M059J (cell line): ENCODE measurements at regions not wholly inside any gene's neighbourhood (a gene's known extent, or its start where the extent isn't known, plus 50 kb on each side); places are given as distances from the start of the nearest gene placed in this dataset.
"Not testable (repeated sequence)": the region's sequence is repeated elsewhere in the genome, so short reads cannot be mapped to it uniquely, and the experiment has no call there.

Experiments used
- DNase-seq: peaks from one replicate; pipeline ENCODE4 v3.0.0-alpha.2; 2012; ENCODE audit warnings: low read depth

- DNase-seq = no peak
Measured at GRCh38 chr1:232715154-232715553, 85.2 kb upstream of the SIPA1L2 start.

DNA sequence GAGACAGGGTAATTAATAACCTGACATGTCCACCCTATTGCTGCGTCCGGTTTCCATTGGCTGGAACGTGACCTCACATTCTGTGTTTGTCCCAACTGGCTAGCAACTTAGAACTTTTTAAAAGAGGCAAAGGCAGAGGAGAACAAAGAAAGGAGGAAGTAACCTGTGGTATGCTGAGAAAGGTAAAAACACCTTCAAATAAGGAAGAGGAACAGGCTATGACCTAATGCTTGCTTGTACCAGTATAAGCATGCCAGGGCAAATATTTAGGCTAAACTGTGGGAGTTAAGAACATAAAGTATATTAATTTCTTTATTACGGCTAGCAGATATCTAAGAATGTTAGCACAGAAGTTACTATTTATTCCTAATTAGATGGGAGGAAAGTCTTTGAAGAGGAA, 87.3 kb upstream of the MAP10 start:
- DNase-seq = not testable (repeated sequence)

DNA sequence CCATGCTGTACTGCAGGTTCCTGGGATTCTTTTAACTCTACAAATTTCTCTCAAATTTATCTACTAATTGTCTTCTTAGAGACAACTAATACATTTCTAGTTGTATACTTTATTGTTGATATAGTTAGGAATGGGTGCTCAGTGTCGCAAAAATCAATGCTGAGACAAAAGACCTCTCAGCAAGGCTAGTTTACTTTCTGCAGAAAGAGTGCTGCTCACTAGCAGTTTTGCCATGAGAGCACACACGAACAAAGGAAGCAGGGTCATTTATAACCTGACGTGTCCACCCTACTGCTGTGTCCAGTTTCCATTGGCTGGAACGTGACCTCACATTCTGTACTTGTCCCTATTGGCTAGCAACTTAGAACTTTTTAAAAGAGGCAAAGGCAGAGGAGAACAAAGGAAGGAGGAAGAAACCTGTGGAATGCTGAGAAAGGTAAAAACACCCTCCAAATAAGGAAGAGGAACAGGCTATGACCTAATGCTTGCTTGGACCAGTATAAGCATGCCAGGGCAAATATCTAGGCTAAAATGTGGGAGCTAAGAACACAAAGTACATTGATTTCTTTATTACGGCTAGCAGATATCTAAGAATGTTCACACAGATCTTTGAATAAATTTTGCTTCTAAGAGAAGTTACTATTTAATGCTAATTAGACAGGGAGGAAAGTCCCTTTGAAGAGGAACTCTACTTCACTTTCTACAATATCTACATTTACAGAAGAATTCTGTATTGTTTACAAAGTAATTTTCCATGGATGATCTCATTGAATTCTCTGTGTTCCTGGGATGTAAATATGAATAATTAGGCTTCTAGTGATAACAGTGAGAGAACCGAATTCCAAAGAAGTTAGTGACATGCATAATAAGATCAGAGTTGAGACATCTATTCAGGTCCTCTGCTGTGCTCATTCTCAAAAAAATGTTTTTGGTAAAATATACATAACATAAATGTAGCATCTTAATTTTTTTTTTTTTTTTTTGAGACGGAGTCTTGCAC, 86.0 kb upstream of the MAP10 start:
- peak; percentile 67 for DNase-seq

GRCh38 chr1:232722626-232723025, 82.6 kb upstream of the MAP10 start:
- peak; percentile 81 for DNase-seq

GRCh38 chr1:232725305-232726047, 79.7 kb upstream of the MAP10 start:
- peak; percentile 73 for DNase-seq

DNA sequence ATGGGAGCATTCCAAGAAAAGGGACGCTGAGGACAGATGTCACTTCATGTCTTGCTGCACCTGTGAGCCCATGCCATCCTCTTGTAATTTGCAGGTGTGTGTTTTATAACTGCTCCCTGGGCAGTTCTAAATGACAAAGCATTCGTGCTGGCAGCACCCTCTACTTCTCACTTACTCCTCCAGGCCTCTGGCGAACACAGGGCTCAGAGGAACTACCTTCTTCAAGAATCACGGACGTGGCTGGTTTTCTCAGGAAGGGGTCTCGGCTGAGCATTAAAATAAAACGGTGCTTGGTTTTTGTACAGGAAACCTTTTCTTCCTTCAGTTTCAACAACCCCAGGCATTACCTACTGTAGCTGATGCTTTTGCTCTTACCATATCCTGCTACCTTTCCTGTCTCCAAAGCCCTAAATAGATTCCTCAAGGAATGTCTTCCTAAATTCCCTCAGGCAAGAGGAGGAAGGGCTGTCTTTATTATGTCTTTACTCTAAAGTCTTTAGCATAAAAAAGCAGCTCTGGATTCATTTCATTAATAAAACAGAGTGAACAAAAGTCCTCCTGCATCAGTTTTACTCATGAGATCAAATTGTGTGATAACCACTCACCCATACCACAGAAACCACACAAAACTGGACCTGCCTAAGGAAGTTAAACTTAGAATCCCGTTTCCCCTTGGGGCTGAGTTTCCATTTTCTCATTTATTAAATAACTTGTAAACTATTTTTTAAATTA, 79.0 kb upstream of the MAP10 start:
- peak; percentile 99 for DNase-seq

GRCh38 chr1:232728507-232729263, 76.5 kb upstream of the MAP10 start:
- DNase-seq = no peak

- DNase-seq = no peak
Measured at GRCh38 chr1:232732344-232732910, 72.8 kb upstream of the MAP10 start.

GRCh38 chr1:232737917-232738316, 67.3 kb upstream of the MAP10 start:
- no peak for DNase-seq

DNA sequence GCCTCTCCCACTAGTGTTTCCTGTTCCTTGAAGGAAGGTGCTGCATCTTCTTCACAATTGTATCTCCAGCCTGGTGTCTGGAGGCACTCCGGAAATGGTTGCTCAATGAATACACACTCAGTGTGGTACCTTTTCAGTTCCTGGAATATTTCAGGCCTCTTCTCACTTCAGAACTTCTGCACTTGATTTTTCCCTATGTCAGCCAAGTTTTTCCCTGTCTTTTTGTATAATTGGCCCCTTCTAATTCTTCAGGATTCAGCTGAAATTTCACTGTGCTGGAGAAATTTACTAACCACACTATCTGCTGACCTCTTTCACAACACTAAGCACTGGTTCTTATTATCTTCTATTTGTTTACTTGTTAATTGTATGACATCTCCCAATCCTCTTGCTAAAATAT, 61.2 kb upstream of the MAP10 start:
- DNase-seq = no peak

GRCh38 chr1:232744847-232745246, 60.4 kb upstream of the MAP10 start:
- DNase-seq = no peak

- DNase-seq = not testable (repeated sequence)
Measured at GRCh38 chr1:232745698-232746097, 59.5 kb upstream of the MAP10 start.

- DNase-seq = no peak
Measured at GRCh38 chr1:232748910-232749368, 56.3 kb upstream of the MAP10 start.

DNA sequence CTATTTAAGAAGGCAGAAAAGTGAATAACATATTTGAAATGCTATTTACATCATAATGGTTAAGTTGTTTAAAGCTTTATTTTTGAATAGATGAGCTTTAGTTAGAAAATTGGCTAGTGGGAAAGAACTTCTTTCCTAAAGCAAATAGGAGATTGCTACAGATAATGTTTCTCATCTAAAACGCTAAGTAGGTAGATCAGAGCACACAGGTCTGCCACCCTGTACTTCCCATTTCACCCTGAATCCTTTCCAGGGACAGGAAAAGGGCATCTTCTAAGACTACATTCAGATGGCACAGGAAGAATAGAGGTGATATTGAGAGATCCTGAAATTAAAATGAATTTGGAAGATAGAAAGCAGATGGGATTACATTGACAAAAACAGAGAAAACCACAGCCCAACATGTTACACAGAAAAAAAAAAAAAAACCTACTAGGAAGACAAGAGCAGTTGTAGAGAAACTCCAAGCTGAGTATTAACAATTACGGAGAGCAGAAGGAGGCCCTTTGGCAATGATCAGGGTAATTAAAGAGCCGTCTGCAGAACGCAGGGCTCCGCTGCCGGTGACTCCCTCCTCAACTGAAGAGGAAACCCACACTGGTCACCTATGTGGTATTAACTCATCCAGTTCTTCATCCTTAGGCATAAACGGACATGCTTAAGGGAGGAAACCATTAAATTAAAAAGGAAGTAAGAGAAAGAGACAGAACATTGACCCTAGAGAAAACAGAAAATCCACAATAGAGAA, 53.6 kb upstream of the MAP10 start:
- peak; percentile 21 for DNase-seq

DNA sequence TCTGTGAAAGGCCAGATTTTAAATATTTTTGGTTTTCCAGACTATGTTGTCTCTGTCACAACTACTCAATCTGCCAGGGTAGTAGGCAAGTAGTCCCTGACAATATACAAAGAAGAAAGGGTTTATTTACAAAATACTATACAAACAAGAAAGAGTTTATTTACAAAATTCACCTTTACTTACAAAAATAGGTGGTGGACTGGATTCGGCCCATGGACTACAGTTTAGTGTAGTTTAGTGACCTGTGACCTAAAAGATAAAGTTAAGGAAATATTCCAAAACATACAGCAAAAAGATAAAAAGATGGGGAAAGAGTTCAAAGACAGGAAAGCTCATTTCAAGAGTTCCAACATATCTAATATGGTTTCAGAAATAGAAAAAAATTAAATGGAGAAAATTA, 52.9 kb upstream of the MAP10 start:
- no peak for DNase-seq

DNA sequence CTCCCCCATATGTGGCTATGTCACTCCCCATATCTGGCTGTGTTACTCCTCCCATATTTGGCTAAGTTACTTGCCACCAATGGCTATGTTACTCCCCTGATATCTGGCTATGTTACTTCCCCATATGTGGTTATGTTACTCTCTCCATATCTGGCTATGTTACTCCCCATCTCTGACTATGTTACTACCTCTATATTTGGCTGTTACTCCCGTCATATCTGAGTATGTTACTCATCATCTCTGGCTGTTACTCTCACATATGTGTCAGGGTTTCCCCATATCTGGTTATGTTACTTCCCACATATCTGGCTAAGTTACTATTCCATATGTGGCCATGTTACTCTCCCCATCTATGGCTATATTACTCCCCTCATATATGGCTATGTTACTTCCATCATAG, 50.3 kb upstream of the MAP10 start:
- DNase-seq = no peak
